Urinary bladder (tissue), 3 donors: ENCODE measurements at regions not wholly inside any gene's neighbourhood (a gene's known extent, or its start where the extent isn't known, plus 50 kb on each side); places are given as distances from the start of the nearest gene placed in this dataset.

ENCODE experiments used
- DNase-seq: peaks from one replicate; pipeline ENCODE4 v3.0.0-alpha.2; 2015; ENCODE audit errors: extremely low spot score
- H3K27ac ChIP-seq: one replicate; pipeline ENCODE4 v1.5.1; 2013; ENCODE audit warnings: low read depth, mild to moderate bottlenecking, moderate library complexity
- H3K36me3 ChIP-seq: one replicate; pipeline ENCODE4 v1.6.1; 2013; ENCODE audit warnings: mild to moderate bottlenecking, moderate library complexity; ENCODE audit not compliant: insufficient read depth
- H3K4me1 ChIP-seq: one replicate; pipeline ENCODE4 v1.6.1; 2013; ENCODE audit warnings: mild to moderate bottlenecking, moderate library complexity; ENCODE audit not compliant: insufficient read depth
- H3K4me3 ChIP-seq: one replicate; pipeline ENCODE4 v1.5.1; 2013; ENCODE audit warnings: low read depth, low read length
- WGBS: extraction: QIAGEN DNeasy Blood & Tissue Kit; methylation state at CpG from one replicate; pipeline ENCODE4 v1.1.7; 2013; 5-methylcytosine and 5-hydroxymethylcytosine counted together
- donor health status: healthy with polysubstance abuse.
- donor health status: healthy.

GRCh38 chr16:49165025-49165424, 116.6 kb downstream of the CBLN1 start:
- Histone ChIP-seq H3K36me3 (no peaks in the 10 kb centered on the region), H3K4me1 (no peaks in the 10 kb centered on the region), H3K4me3 (no peak overlapping the region), H3K27ac (no peak overlapping the region)
- WGBS = 96% methylated on average over 1 of the region's 1 CpG
- DNase-seq = no peak

GRCh38 chr16:49161191-49161590, 120.4 kb downstream of the CBLN1 start:
- DNase-seq = no peak
- no peak overlapping the region for H3K4me3 ChIP-seq
- no peaks in the 10 kb centered on the region for H3K4me1 ChIP-seq
- no peaks in the 10 kb centered on the region for H3K36me3 ChIP-seq
- no peak overlapping the region for H3K27ac ChIP-seq
- WGBS = 77% methylated on average over 2 of the region's 2 CpGs

- DNase-seq = no peak
- H3K4me1 ChIP-seq = no peaks in the 10 kb centered on the region
- 19% methylated on average over 2 of the region's 2 CpGs for WGBS
These were observed 123.5 kb downstream of the CBLN1 start for GRCh38 chr16:49158029-49158642.

GRCh38 chr16:49150341-49150740, 131.3 kb downstream of the CBLN1 start:
- WGBS = 71% methylated on average over 2 of the region's 2 CpGs
- Histone ChIP-seq H3K27ac (no peak overlapping the region), H3K4me3 (no peak overlapping the region), H3K4me1 (no peaks in the 10 kb centered on the region), H3K36me3 (no peaks in the 10 kb centered on the region)
- DNase-seq = no peak

More at GRCh38 chr16:49158029-49158642, 123.5 kb downstream of the CBLN1 start:
- Histone ChIP-seq H3K4me3 (no peak overlapping the region), H3K36me3 (no peaks in the 10 kb centered on the region), H3K27ac (no peak overlapping the region)

GRCh38 chr16:49148410-49148809, 133.2 kb downstream of the CBLN1 start:
- no peaks in the 10 kb centered on the region for H3K36me3 ChIP-seq
- WGBS = 67% methylated on average over 4 of the region's 4 CpGs
- H3K4me3 ChIP-seq = no peak overlapping the region
- H3K27ac ChIP-seq = no peak overlapping the region
- H3K4me1 ChIP-seq = no peaks in the 10 kb centered on the region
- DNase-seq = no peak

GRCh38 chr16:49140618-49141017, 141.0 kb downstream of the CBLN1 start:
- DNase-seq = no peak
- Histone ChIP-seq H3K36me3 (no peaks in the 10 kb centered on the region), H3K4me3 (no peak overlapping the region), H3K4me1 (no peaks in the 10 kb centered on the region), H3K27ac (no peak overlapping the region)
- 61% methylated on average over 5 of the region's 5 CpGs for WGBS

GRCh38 chr16:49130397-49130796, 151.2 kb downstream of the CBLN1 start:
- no peaks in the 10 kb centered on the region for H3K4me1 ChIP-seq
- DNase-seq = no peak
- no peak overlapping the region for H3K4me3 ChIP-seq
- H3K27ac ChIP-seq = no peak overlapping the region
- WGBS = 70% methylated on average over 2 of the region's 2 CpGs
- H3K36me3 ChIP-seq = no peaks in the 10 kb centered on the region

- no peak overlapping the region for H3K27ac ChIP-seq
- DNase-seq = no peak
- no peaks in the 10 kb centered on the region for H3K4me1 ChIP-seq
- no peaks in the 10 kb centered on the region for H3K36me3 ChIP-seq
- H3K4me3 ChIP-seq = no peak overlapping the region
- 87% methylated on average over 1 of the region's 1 CpG for WGBS
These were observed 151.7 kb downstream of the CBLN1 start for GRCh38 chr16:49129935-49130334.

GRCh38 chr16:49128740-49129139, 152.9 kb downstream of the CBLN1 start:
- Histone ChIP-seq H3K27ac (no peak overlapping the region), H3K4me1 (no peaks in the 10 kb centered on the region), H3K4me3 (no peak overlapping the region), H3K36me3 (no peaks in the 10 kb centered on the region)
- no peak for DNase-seq
- 66% methylated on average over 2 of the region's 2 CpGs for whole genome bisulfite sequencing

- Histone ChIP-seq H3K27ac (no peak overlapping the region), H3K4me3 (no peak overlapping the region), H3K36me3 (no peaks in the 10 kb centered on the region), H3K4me1 (no peaks in the 10 kb centered on the region)
- DNase-seq = no peak
- 30% methylated on average over 1 of the region's 1 CpG for WGBS
These were observed 154.5 kb downstream of the CBLN1 start for GRCh38 chr16:49127103-49127502.

- Histone ChIP-seq H3K27ac (no peak overlapping the region), H3K36me3 (no peaks in the 10 kb centered on the region), H3K4me3 (no peak overlapping the region), H3K4me1 (no peaks in the 10 kb centered on the region)
- WGBS = 87% methylated on average over 5 of the region's 5 CpGs
- DNase-seq = no peak
These were observed 160.0 kb downstream of the CBLN1 start for GRCh38 chr16:49121636-49122035.

- no peak overlapping the region for H3K27ac ChIP-seq
- H3K4me3 ChIP-seq = no peak overlapping the region
- no peaks in the 10 kb centered on the region for H3K36me3 ChIP-seq
- H3K4me1 ChIP-seq = no peaks in the 10 kb centered on the region
- DNase-seq = no peak
- 83% methylated on average over 6 of the region's 6 CpGs for WGBS
These were observed 161.0 kb downstream of the CBLN1 start for GRCh38 chr16:49120631-49121030.

GRCh38 chr16:49116873-49117272, 164.8 kb downstream of the CBLN1 start:
- H3K27ac ChIP-seq = no peak overlapping the region
- H3K4me3 ChIP-seq = no peak overlapping the region
- 78% methylated on average over 7 of the region's 7 CpGs for WGBS
- H3K36me3 ChIP-seq = no peaks in the 10 kb centered on the region
- no peaks in the 10 kb centered on the region for H3K4me1 ChIP-seq
- DNase-seq = no peak

GRCh38 chr16:49115956-49116355, 165.7 kb downstream of the CBLN1 start:
- 76% methylated on average over 9 of the region's 9 CpGs for WGBS
- Histone ChIP-seq H3K27ac (no peak overlapping the region), H3K36me3 (no peaks in the 10 kb centered on the region), H3K4me1 (no peaks in the 10 kb centered on the region), H3K4me3 (no peak overlapping the region)
- no peak for DNase-seq

GRCh38 chr16:49112754-49113153, 168.9 kb downstream of the CBLN1 start:
- Histone ChIP-seq H3K36me3 (no peaks in the 10 kb centered on the region), H3K27ac (no peak overlapping the region), H3K4me1 (no peaks in the 10 kb centered on the region), H3K4me3 (no peak overlapping the region)
- WGBS = 32% methylated on average over 5 of the region's 5 CpGs
- no peak for DNase-seq
